Gastrocnemius medialis (tissue), 4 donors: ENCODE measurements at regions not wholly inside any gene's neighbourhood (a gene's known extent, or its start where the extent isn't known, plus 50 kb on each side); places are given as distances from the start of the nearest gene placed in this dataset.

Experiments
- ATAC-seq, 2 donors: fragments of 150-250 bp; one replicate each; pipeline ENCODE4 v1.9.1; 2016
- DNase-seq, 2 donors: peaks; one replicate each; pipeline ENCODE4 v3.0.0-alpha.2; 2019
- H3K27ac ChIP-seq, 4 donors: fragments of 200-600 bp; sonication (generic); 1 replicate in 1 of 4; 2 replicates in 3 of 4; pipeline ENCODE4 v1.5.1; 2016 to 2018; ENCODE audit warnings: mild to moderate bottlenecking in 2 of 4, moderate library complexity in 1 of 4
- H3K27me3 ChIP-seq, 3 donors: fragments of 200-600 bp; sonication (generic) in 2 of 3; 1 replicate in 1 of 3; 2 replicates in 2 of 3; pipeline versions ENCODE4 v1.5.1 to v1.6.0; 2016 to 2019; ENCODE audit warnings: mild to moderate bottlenecking in 1 of 3, moderate library complexity in 1 of 3
- H3K36me3 ChIP-seq, 2 donors: fragments of 200-600 bp; sonication (generic) in 1 of 2; one replicate each; pipeline ENCODE4 v1.5.1; 2017 to 2018
- H3K4me1 ChIP-seq, 2 donors: fragments of 200-600 bp; sonication (generic) in 1 of 2; one replicate each; pipeline ENCODE4 v1.5.1; 2016 to 2017; ENCODE audit warnings: mild to moderate bottlenecking in 2 of 2
- H3K4me3 ChIP-seq, 4 donors: fragments of 200-600 bp; sonication (generic) in 3 of 4; 1 replicate in 1 of 4; 2 replicates in 3 of 4; pipeline ENCODE4 v1.5.1; 2016 to 2019; ENCODE audit warnings: mild to moderate bottlenecking in 2 of 4
- H3K9me3 ChIP-seq, 3 donors: fragments of 200-600 bp; sonication (generic) in 2 of 3; 1 replicate in 1 of 3; 2 replicates in 2 of 3; pipeline ENCODE4 v1.5.1; 2016 to 2019
- CTCF ChIP-seq, 5 experiments: fragments of 450-650 bp in 3 of 5; fragments of 200-600 bp in 2 of 5; sonication (generic) in 2 of 5; IDR thresholded peaks in 4 of 5; conservative IDR thresholded peaks in 1 of 5; 1 replicate in 4 of 5; 2 replicates in 1 of 5; pipeline ENCODE4 v1.5.1; 2016 to 2019; ENCODE audit warnings: antibody characterized with exemption in 5 of 5, mild to moderate bottlenecking in 3 of 5, moderate library complexity in 3 of 5
- POLR2A ChIP-seq, 2 donors: fragments of 450-650 bp; IDR thresholded peaks; one replicate each; pipeline ENCODE4 v1.6.1; 2017; ENCODE audit warnings: antibody characterized with exemption in 2 of 2, mild to moderate bottlenecking in 2 of 2, moderate library complexity in 2 of 2
- in situ Hi-C, 4 donors: fragments of 200-750 bp; cut with MboI; loops; one replicate each; pipeline versions ENCODE4 v1.15.0 to v1.8.0; 2017; ENCODE audit warnings: low sequenced_read_pairs in 4 of 4
- intact Hi-C: fragments of 100-400 bp; cut with DNase I; formaldehyde crosslinking; loops from one replicate; pipeline ENCODE4 v1.15.1; 2023; ENCODE audit warnings: low total_unique reads

GRCh38 chr3:135885885-135886284 is 79.6 kb upstream of the PPP2R3A start:
- DNase-seq (no peak), ATAC-seq (no peak)
- TF ChIP-seq CTCF (IDR thresholded peaks at IDR 0.05 in 4 of 5, conservative IDR thresholded peaks at IDR 0.05 in 1 of 5) (no peak), POLR2A (IDR thresholded peaks at IDR 0.05) (no peak)
- intact Hi-C loops, result no loop called here
- in situ Hi-C loops, result loop anchor here in 3 of 4 donors (25.0 kb wide), 2 partner anchors 1099 to 1274 kb away; partner anchors contain the start of gene EPHB1 (in 1 of the 3)
- no peak overlapping the region for H3K4me3 ChIP-seq
- no peaks in the 10 kb centered on the region for H3K9me3 ChIP-seq
- no peaks in the 10 kb centered on the region for H3K27me3 ChIP-seq
- H3K4me1 ChIP-seq, result peaks cover 0 to 8% of the 10 kb centered on the region in 2 donors
- H3K27ac ChIP-seq, result no peak overlapping the region
- H3K36me3 ChIP-seq, result no peaks in the 10 kb centered on the region

GRCh38 chr3:135887220-135887619 is 78.3 kb upstream of the PPP2R3A start:
- TF ChIP-seq CTCF (IDR thresholded peaks at IDR 0.05 in 4 of 5, conservative IDR thresholded peaks at IDR 0.05 in 1 of 5) (no peak), POLR2A (IDR thresholded peaks at IDR 0.05) (no peak)
- Histone ChIP-seq H3K9me3 (no peaks in the 10 kb centered on the region), H3K27me3 (no peaks in the 10 kb centered on the region), H3K4me1 (peaks cover 0 to 8% of the 10 kb centered on the region in 2 donors), H3K36me3 (no peaks in the 10 kb centered on the region), H3K27ac (no peak overlapping the region), H3K4me3 (no peak overlapping the region)
- intact Hi-C loops (no loop called here), in situ Hi-C loops (loop anchor here in 3 of 4 donors (25.0 kb wide), 2 partner anchors 1100 to 1275 kb away; partner anchors contain the start of gene EPHB1 (in 1 of the 3))
- ATAC-seq, result no peak
- no peak for DNase-seq

GRCh38 chr3:135889443-135889842 is 76.1 kb upstream of the PPP2R3A start:
- H3K27me3 ChIP-seq, result no peaks in the 10 kb centered on the region
- ATAC-seq (no peak), DNase-seq (no peak)
- intact Hi-C loops (no loop called here), in situ Hi-C loops (loop anchor here in 3 of 4 donors (25.0 kb wide), 2 partner anchors 1102 to 1277 kb away; partner anchors contain the start of gene EPHB1 (in 1 of the 3))
- peaks cover 0 to 8% of the 10 kb centered on the region in 2 donors for H3K4me1 ChIP-seq
- TF ChIP-seq POLR2A (IDR thresholded peaks at IDR 0.05) (no peak), CTCF (IDR thresholded peaks at IDR 0.05 in 4 of 5, conservative IDR thresholded peaks at IDR 0.05 in 1 of 5) (no peak)
- H3K36me3 ChIP-seq, result no peaks in the 10 kb centered on the region
- no peaks in the 10 kb centered on the region for H3K9me3 ChIP-seq
- no peak overlapping the region for H3K27ac ChIP-seq
- H3K4me3 ChIP-seq, result no peak overlapping the region

- H3K9me3 ChIP-seq, result no peaks in the 10 kb centered on the region
- DNase-seq, result no peak
- no peak overlapping the region for H3K4me3 ChIP-seq
- no peak for ATAC-seq
- H3K36me3 ChIP-seq, result no peaks in the 10 kb centered on the region
- in situ Hi-C loops (loop anchor here (10.0 to 25.0 kb wide), 4 partner anchors 1096 to 1286 kb away; partner anchors contain the start of gene EPHB1 (in 4 of the 4)), intact Hi-C loops (loop anchor here (10.0 kb wide), 1 partner anchor 666 kb away; no protein-coding TSS in a partner anchor)
- TF ChIP-seq POLR2A (IDR thresholded peaks at IDR 0.05) (no peak), CTCF (IDR thresholded peaks at IDR 0.05 in 4 of 5, conservative IDR thresholded peaks at IDR 0.05 in 1 of 5) (no peak)
- H3K27me3 ChIP-seq, result no peaks in the 10 kb centered on the region
- no peaks in the 10 kb centered on the region for H3K4me1 ChIP-seq
- no peak overlapping the region for H3K27ac ChIP-seq
Measured at GRCh38 chr3:135891121-135891520, 74.4 kb upstream of the PPP2R3A start.
